ENCODE measurements at regions not wholly inside any gene's neighbourhood (a gene's known extent, or its start where the extent isn't known, plus 50 kb on each side); places are given as distances from the start of the nearest gene placed in this dataset.

DNA sequence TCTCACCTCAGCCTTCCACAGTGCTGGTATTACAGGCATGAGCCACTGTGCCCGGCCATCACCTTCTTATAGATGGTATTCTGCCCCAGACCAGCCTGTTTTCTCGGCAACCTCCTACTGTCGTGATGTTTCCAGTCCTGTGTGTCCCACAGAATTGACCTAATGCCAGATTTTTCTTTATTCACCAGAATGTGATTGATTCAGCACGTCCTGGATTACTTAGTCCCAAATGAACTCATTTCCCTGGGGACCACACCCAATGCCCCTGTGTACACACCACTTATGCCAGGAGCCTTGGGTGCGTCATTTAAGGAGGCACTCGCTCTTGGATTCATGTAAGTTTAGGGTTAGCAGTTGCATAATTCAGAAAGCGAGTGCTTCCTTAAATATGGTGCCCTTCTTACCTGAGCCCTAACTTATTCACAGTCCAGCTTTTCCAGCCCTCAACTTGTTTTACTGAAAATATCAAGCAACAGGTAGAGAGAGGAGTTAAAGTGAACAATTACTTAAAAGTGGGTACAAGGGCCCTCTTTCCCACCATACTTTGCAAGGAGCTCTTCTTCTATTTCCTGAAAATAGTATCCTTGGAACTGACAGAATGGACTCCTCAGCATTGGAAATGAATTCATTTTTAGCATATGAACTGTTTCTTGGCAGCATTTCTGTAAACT lies 64.6 kb upstream of the UBE2E1 start:
- TF ChIP-seq, protein P1, sequence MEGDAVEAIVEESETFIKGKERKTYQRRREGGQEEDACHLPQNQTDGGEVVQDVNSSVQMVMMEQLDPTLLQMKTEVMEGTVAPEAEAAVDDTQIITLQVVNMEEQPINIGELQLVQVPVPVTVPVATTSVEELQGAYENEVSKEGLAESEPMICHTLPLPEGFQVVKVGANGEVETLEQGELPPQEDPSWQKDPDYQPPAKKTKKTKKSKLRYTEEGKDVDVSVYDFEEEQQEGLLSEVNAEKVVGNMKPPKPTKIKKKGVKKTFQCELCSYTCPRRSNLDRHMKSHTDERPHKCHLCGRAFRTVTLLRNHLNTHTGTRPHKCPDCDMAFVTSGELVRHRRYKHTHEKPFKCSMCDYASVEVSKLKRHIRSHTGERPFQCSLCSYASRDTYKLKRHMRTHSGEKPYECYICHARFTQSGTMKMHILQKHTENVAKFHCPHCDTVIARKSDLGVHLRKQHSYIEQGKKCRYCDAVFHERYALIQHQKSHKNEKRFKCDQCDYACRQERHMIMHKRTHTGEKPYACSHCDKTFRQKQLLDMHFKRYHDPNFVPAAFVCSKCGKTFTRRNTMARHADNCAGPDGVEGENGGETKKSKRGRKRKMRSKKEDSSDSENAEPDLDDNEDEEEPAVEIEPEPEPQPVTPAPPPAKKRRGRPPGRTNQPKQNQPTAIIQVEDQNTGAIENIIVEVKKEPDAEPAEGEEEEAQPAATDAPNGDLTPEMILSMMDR (IDR thresholded peaks at IDR 0.05) = no peak
- TF ChIP-seq EP300 (IDR thresholded peaks at IDR 0.05) = no peak
